ENCODE measurements at regions not wholly inside any gene's neighbourhood (a gene's known extent, or its start where the extent isn't known, plus 50 kb on each side); places are given as distances from the start of the nearest gene placed in this dataset.

DNA sequence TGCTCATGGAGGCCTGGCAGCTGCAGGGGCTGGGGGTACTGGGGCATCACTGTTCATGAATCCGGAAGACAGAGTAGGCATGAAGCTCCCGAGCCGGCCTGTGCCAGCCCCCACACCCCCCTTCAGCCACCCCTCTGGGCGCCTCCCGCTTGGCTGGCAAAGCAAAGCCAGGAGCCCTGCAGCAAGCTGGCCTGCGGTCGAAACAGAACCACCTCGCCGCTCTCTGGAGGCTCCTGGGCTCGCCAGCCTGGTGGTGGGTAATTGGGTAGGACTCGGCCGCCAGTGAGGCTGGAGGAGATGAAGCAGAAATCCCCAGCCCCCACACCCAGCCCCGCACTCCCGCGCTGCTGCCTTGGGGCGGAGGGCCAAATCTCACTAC is 70.9 kb upstream of the GPC1 start:
- no peak overlapping the region for H3K4me3 Mint-ChIP-seq
- H3K27me3 Mint-ChIP-seq (ENCODE audit: insufficient read depth) = peaks cover 3% of the 10 kb centered on the region
- H3K4me1 Mint-ChIP-seq (ENCODE audit: low read depth) = peaks cover 17% of the 10 kb centered on the region

DNA sequence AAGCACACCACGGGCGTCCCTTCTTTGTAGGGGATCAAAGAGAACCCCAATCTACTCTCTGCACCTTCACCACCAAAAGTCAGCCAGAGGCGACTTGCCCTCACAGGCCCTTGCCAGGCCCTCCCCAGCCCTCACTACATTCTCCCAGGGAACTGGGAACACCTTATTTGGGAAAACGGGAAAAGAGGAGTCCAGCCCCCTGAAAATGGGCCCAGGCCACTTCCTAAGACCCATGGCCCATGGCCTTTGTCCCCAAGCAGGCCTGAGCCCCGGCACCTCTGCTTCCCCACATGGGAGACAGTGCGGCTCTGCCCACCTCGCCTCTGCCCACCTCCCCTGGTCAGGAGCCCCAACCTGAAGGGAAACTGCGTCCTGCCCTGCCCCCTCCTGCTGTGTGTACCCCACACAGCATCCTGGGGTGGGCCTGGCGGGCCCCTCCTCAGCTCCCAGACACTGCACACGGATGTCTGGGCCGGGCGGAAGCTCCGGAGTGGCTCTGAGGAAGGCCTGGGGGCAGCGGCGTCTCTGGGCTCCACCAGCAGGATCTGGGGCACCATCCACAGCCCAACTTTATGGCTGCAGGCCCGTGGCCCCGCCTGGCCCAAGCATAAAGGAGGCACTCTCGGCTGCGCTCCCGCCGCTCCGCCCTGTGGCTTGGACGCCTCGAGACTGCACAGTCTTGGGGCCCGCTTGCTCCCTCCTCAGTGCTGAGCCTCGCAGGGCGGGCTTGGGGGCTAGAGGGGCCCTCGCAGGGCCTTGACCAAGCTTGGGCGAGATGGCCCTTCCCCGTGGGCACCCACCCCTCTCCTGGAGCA is 70.3 kb upstream of the GPC1 start:
- H3K27ac Mint-ChIP-seq = no peak overlapping the region
- H3K4me3 Mint-ChIP-seq = no peak overlapping the region
- H3K36me3 Mint-ChIP-seq (ENCODE audit: low read depth) = peaks cover 20% of the 10 kb centered on the region
- peaks cover 3% of the 10 kb centered on the region; the same call in 1 of the 2 replicates for H3K27me3 Mint-ChIP-seq (ENCODE audit: insufficient read depth)
- H3K9me3 Mint-ChIP-seq = peaks cover 21% of the 10 kb centered on the region
- H3K4me1 Mint-ChIP-seq (ENCODE audit: low read depth) = peaks cover 22% of the 10 kb centered on the region
- TF ChIP-seq, protein P1, sequence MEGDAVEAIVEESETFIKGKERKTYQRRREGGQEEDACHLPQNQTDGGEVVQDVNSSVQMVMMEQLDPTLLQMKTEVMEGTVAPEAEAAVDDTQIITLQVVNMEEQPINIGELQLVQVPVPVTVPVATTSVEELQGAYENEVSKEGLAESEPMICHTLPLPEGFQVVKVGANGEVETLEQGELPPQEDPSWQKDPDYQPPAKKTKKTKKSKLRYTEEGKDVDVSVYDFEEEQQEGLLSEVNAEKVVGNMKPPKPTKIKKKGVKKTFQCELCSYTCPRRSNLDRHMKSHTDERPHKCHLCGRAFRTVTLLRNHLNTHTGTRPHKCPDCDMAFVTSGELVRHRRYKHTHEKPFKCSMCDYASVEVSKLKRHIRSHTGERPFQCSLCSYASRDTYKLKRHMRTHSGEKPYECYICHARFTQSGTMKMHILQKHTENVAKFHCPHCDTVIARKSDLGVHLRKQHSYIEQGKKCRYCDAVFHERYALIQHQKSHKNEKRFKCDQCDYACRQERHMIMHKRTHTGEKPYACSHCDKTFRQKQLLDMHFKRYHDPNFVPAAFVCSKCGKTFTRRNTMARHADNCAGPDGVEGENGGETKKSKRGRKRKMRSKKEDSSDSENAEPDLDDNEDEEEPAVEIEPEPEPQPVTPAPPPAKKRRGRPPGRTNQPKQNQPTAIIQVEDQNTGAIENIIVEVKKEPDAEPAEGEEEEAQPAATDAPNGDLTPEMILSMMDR (IDR thresholded peaks at IDR 0.05) = no peak
- DNase-seq = no peak

More for the DNA sequence above, 70.9 kb upstream of the GPC1 start:
- no peak for DNase-seq
- H3K27ac Mint-ChIP-seq = no peak overlapping the region
- TF ChIP-seq, protein P1 (IDR thresholded peaks at IDR 0.05) = no peak
- H3K9me3 Mint-ChIP-seq = peaks cover 26% of the 10 kb centered on the region
- peaks cover 24% of the 10 kb centered on the region for H3K36me3 Mint-ChIP-seq (ENCODE audit: low read depth)

DNA sequence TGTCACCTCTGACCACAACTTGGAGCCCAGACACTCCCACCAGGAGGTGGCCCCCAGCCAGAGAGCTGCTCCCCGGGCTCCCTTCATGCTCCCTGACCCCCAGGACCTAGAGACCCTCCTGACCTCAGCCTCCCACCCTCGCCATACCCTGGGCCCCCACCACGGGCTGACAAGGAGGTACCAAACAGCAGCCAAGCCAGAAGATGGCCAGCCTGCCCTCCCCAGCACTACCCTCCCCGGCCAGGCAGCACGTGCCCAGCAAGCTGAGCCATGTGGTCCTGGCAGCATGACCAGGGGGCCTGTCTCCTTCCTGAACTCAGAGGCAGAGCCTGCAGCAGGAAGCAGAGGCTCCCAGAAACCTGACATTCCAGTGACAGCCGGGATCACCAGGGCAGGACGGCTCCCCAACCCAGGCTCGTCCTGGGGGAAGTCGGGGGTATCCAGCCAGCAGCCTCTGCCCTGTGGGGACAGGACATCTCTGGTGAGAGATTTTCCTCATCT is 69.4 kb upstream of the GPC1 start:
- H3K27ac Mint-ChIP-seq = no peak overlapping the region
- peaks cover 3% of the 10 kb centered on the region; the same call in 1 of the 2 replicates for H3K27me3 Mint-ChIP-seq (ENCODE audit: insufficient read depth)
- peaks cover 12% of the 10 kb centered on the region for H3K9me3 Mint-ChIP-seq
- H3K4me3 Mint-ChIP-seq = no peak overlapping the region
- TF ChIP-seq, protein P1 (IDR thresholded peaks at IDR 0.05) = no peak
- H3K36me3 Mint-ChIP-seq (ENCODE audit: low read depth) = peaks cover 12% of the 10 kb centered on the region
- no peak for DNase-seq
- H3K4me1 Mint-ChIP-seq (ENCODE audit: low read depth) = peaks cover 31% of the 10 kb centered on the region

DNA sequence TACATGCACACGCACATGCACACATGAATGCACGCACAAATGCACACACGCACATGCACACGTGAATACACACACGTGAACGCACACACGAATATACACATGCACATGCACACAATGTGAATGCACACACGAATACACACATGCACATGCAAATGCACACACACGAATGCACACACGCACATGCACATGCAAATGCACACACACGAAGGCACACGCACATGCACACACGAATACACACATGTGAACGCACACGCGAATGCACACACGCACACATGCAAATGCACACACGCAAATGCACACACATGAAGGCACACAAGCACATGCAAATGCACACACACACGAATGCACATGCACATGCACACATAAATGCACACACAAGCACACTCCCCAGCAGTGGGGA is 68.6 kb upstream of the GPC1 start:
- Mint-ChIP-seq H3K36me3 (ENCODE audit: low read depth) (peaks cover 3% of the 10 kb centered on the region; the same call in 1 of the 2 replicates), H3K4me3 (no peak overlapping the region), H3K27me3 (ENCODE audit: insufficient read depth) (peaks cover 3% of the 10 kb centered on the region; the same call in 1 of the 2 replicates), H3K4me1 (ENCODE audit: low read depth) (peaks cover 38% of the 10 kb centered on the region), H3K9me3 (0 out of 2 replicates have a peak, but pooled peaks cover 3% of the 10 kb centered on the region), H3K27ac (no peak overlapping the region)
- DNase-seq = no peak
- TF ChIP-seq, protein P1 (IDR thresholded peaks at IDR 0.05) = no peak

DNA sequence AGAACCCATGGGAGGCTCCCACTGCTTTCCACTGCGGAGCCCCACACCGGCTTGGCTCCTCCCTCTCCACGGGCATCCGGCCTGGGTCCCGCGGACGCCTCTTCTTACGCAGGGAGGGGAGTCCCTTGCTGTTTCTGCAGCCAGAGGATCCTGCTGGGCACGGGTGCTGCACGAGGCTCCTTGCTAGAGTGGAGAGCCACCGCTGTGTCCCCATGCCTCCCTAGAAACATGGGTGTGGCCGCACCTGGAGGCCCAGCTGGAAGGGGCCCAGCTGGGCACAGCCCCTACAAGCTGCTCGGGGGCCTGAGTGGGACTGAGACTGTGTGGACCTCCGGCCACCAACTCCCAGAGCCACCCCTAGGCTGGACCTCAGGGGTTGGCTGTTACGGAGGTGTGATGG is 67.7 kb upstream of the GPC1 start:
- Mint-ChIP-seq H3K4me3 (no peak overlapping the region), H3K9me3 (no peaks in the 10 kb centered on the region), H3K4me1 (ENCODE audit: low read depth) (peaks cover 38% of the 10 kb centered on the region), H3K27me3 (ENCODE audit: insufficient read depth) (peaks cover 3% of the 10 kb centered on the region; the same call in 1 of the 2 replicates), H3K36me3 (ENCODE audit: low read depth) (no peaks in the 10 kb centered on the region), H3K27ac (no peak overlapping the region)
- DNase-seq = no peak
- TF ChIP-seq, protein P1 (IDR thresholded peaks at IDR 0.05) = no peak
